ENCODE measurements at regions not wholly inside any gene's neighbourhood (a gene's known extent, or its start where the extent isn't known, plus 50 kb on each side); places are given as distances from the start of the nearest gene placed in this dataset.

GRCh38 chr5:12357626-12358025, 453.4 kb upstream of the CTNND2 start:
- no peak for TF ChIP-seq CTCF (conservative IDR thresholded peaks at IDR 0.05; ENCODE audit: low read depth, low read length)
- H3K4me3 ChIP-seq (ENCODE audit: low read depth, low read length), result no peak overlapping the region
- DNase-seq (ENCODE audit: low read depth), result no peak

- DNase-seq (ENCODE audit: low read depth), result no peak
- TF ChIP-seq CTCF (conservative IDR thresholded peaks at IDR 0.05; ENCODE audit: low read depth, low read length), result no peak
- H3K4me3 ChIP-seq (ENCODE audit: low read depth, low read length), result no peak overlapping the region
These were observed 450.4 kb upstream of the CTNND2 start for GRCh38 chr5:12354686-12355085.

GRCh38 chr5:12343558-12343957, 439.3 kb upstream of the CTNND2 start:
- DNase-seq (ENCODE audit: low read depth), result no peak
- TF ChIP-seq CTCF (conservative IDR thresholded peaks at IDR 0.05; ENCODE audit: low read depth, low read length), result no peak
- no peak overlapping the region for H3K4me3 ChIP-seq (ENCODE audit: low read depth, low read length)

- no peak for TF ChIP-seq CTCF (conservative IDR thresholded peaks at IDR 0.05; ENCODE audit: low read depth, low read length)
- H3K4me3 ChIP-seq (ENCODE audit: low read depth, low read length), result no peak overlapping the region
- DNase-seq (ENCODE audit: low read depth), result no peak
These were observed 431.7 kb upstream of the CTNND2 start for GRCh38 chr5:12335938-12336337.

- TF ChIP-seq CTCF (conservative IDR thresholded peaks at IDR 0.05; ENCODE audit: low read depth, low read length), result no peak
- no peak overlapping the region for H3K4me3 ChIP-seq (ENCODE audit: low read depth, low read length)
- DNase-seq (ENCODE audit: low read depth), result no peak
These were observed 428.2 kb upstream of the CTNND2 start for GRCh38 chr5:12332480-12332879.

GRCh38 chr5:12330993-12331588, 426.8 kb upstream of the CTNND2 start:
- no peak for TF ChIP-seq CTCF (conservative IDR thresholded peaks at IDR 0.05; ENCODE audit: low read depth, low read length)
- no peak overlapping the region for H3K4me3 ChIP-seq (ENCODE audit: low read depth, low read length)
- no peak for DNase-seq (ENCODE audit: low read depth)

- H3K4me3 ChIP-seq (ENCODE audit: low read depth, low read length), result no peak overlapping the region
- no peak for TF ChIP-seq CTCF (conservative IDR thresholded peaks at IDR 0.05; ENCODE audit: low read depth, low read length)
- DNase-seq (ENCODE audit: low read depth), result no peak
These were observed 426.1 kb upstream of the CTNND2 start for GRCh38 chr5:12330381-12330780.
